HCT116 (cell line): ENCODE measurements at regions not wholly inside any gene's neighbourhood (a gene's known extent, or its start where the extent isn't known, plus 50 kb on each side); places are given as distances from the start of the nearest gene placed in this dataset.

ENCODE experiments used
- ATAC-seq: fragments of 200-7000 bp; cut with Tn5 transposase; 2 replicates; pipeline ENCODE4 v1.9.1; 2020; ENCODE audit warnings: mild to moderate bottlenecking, moderate library complexity
- BruUV-seq: library from RNA; stranded (reverse); fragments of 400-500 nt; replicated peaks from 2 replicates; lab custom pipeline; 2021; lab: Mats Ljungman, UMichigan
- CTCF ChIA-PET: fragments of 300-600 bp; sonication (Branson Sonifier 250); formaldehyde crosslinking; loops from one replicate; lab custom pipeline; 2021; ENCODE audit warnings: antibody characterized with exemption; lab: Charles Lee
- POLR2A ChIA-PET: fragments of 300-600, 350-600 bp; sonication (Branson Sonifier 250); formaldehyde crosslinking; loops from one replicate; lab custom pipeline; 2021; ENCODE audit warnings: antibody characterized with exemption; lab: Charles Lee
- RAD21 ChIA-PET, 2 experiments: fragments of 300-600 bp; sonication (Branson Sonifier 250); formaldehyde crosslinking; loops; one replicate each; lab custom pipeline; 2023; ENCODE audit warnings: low total read pairs in 2 of 2; ENCODE audit not compliant: uncharacterized antibody in 2 of 2, unreplicated experiment in 2 of 2, low non-redundant PET in 1 of 2; lab: Charles Lee
- DNase-seq: peaks from one replicate; pipeline ENCODE4 v3.0.0-alpha.2; 2010; ENCODE audit warnings: low read depth, low spot score
- H2AFZ ChIP-seq: fragments of 200-600 bp; shearing (Covaris generic), sonication (generic); 2 replicates; pipeline ENCODE4 v1.6.1; 2017; ENCODE audit warnings: low read depth, mixed run types, mixed read lengths, antibody characterized with exemption, low read length; ENCODE audit not compliant: poor library complexity, severe bottlenecking
- H3K27ac ChIP-seq: 2 replicates; pipeline ENCODE4 v1.5.1; 2012; ENCODE audit warnings: low read depth, low read length
- H3K27me3 ChIP-seq: fragments of 200-600 bp; sonication (generic); 2 replicates; pipeline ENCODE4 v1.6.1; 2016; ENCODE audit warnings: mixed run types, low read length, mixed read lengths; ENCODE audit not compliant: insufficient read depth
- H3K36me3 ChIP-seq, 2 experiments: fragments of 200-500 bp in 1 of 2; fragments of 200-600 bp in 1 of 2; sonication (Bioruptor generic) in 1 of 2; sonication (generic) in 1 of 2; 2 replicates each; pipeline versions ENCODE4 v1.5.1 to v1.6.1; 2014 to 2016; ENCODE audit warnings: low read length in 2 of 2, inconsistent platforms in 1 of 2, mixed read lengths in 1 of 2, mixed run types in 1 of 2; ENCODE audit not compliant: insufficient read depth in 2 of 2, control insufficient read depth in 1 of 2
- H3K4me1 ChIP-seq, 2 experiments: fragments of 200-600 bp in 1 of 2; sonication (generic) in 1 of 2; 2 replicates each; pipeline versions ENCODE4 v1.5.1 to v1.6.1; 2012 to 2017; ENCODE audit warnings: low read length in 2 of 2, inconsistent platforms in 1 of 2, mild to moderate bottlenecking in 1 of 2, mixed read lengths in 1 of 2, mixed run types in 1 of 2, moderate library complexity in 1 of 2; ENCODE audit not compliant: insufficient read depth in 2 of 2, control insufficient read depth in 1 of 2
- H3K4me2 ChIP-seq: fragments of 200-600 bp; sonication (generic); 2 replicates; pipeline ENCODE4 v1.6.1; 2017; ENCODE audit warnings: mixed run types, low read length, mixed read lengths
- H3K4me3 ChIP-seq, 2 experiments: fragments of 200-600 bp in 1 of 2; sonication (generic) in 1 of 2; replicated peaks in 1 of 2; 2 replicates each; pipeline ENCODE4 v1.5.1; 2011 to 2016; ENCODE audit warnings: low read length in 2 of 2, control low read depth in 1 of 2, low read depth in 1 of 2, mild to moderate bottlenecking in 1 of 2, mixed read lengths in 1 of 2, mixed run types in 1 of 2
- H3K79me2 ChIP-seq: fragments of 200-600 bp; sonication (generic); 2 replicates; pipeline ENCODE4 v1.6.1; 2017; ENCODE audit warnings: mild to moderate bottlenecking, mixed run types, low read length, moderate library complexity, mixed read lengths; ENCODE audit not compliant: insufficient read depth
- H3K9ac ChIP-seq: fragments of 200-600 bp; sonication (generic); 2 replicates; pipeline ENCODE4 v1.6.1; 2016; ENCODE audit warnings: low read length, mixed read lengths
- H3K9me2 ChIP-seq: fragments of 200-600 bp; sonication (generic), shearing (Covaris generic); 2 replicates; pipeline ENCODE4 v1.6.1; 2017; ENCODE audit warnings: mixed run types, mild to moderate bottlenecking, moderate library complexity; ENCODE audit not compliant: insufficient read depth
- H3K9me3 ChIP-seq, 2 experiments: fragments of 200-500 bp in 1 of 2; fragments of 200-600 bp in 1 of 2; sonication (Bioruptor generic) in 1 of 2; sonication (generic) in 1 of 2; 2 replicates each; pipeline ENCODE4 v1.6.1; 2014 to 2017; ENCODE audit warnings: low read length in 2 of 2, mixed read lengths in 2 of 2, inconsistent platforms in 1 of 2, low read depth in 1 of 2, mild to moderate bottlenecking in 1 of 2, mixed run types in 1 of 2, moderate library complexity in 1 of 2; ENCODE audit not compliant: control insufficient read depth in 1 of 2, insufficient read depth in 1 of 2
- H4K20me1 ChIP-seq: fragments of 200-600 bp; sonication (generic), shearing (Covaris generic); 2 replicates; pipeline ENCODE4 v1.6.1; 2017; ENCODE audit warnings: mixed run types, mild to moderate bottlenecking, moderate library complexity; ENCODE audit not compliant: insufficient read depth
- CTCF ChIP-seq, 3 experiments: fragments of 200-600 bp in 1 of 3; sonication (generic) in 1 of 3; IDR thresholded peaks in 2 of 3; conservative IDR thresholded peaks in 1 of 3; 2 replicates each; pipeline ENCODE4 v1.5.1; 2012 to 2017; ENCODE audit warnings: low read depth in 2 of 3, low read length in 2 of 3, antibody characterized with exemption in 1 of 3, borderline replicate concordance in 1 of 3, control low read depth in 1 of 3, mild to moderate bottlenecking in 1 of 3, mixed read lengths in 1 of 3, mixed run types in 1 of 3, moderate library complexity in 1 of 3; ENCODE audit not compliant: insufficient read depth in 1 of 3
- POLR2AphosphoS5 ChIP-seq: IDR thresholded peaks from 2 replicates; pipeline ENCODE4 v1.6.1; 2011; ENCODE audit warnings: mild to moderate bottlenecking, low read depth, low read length, moderate library complexity
- RAD21 ChIP-seq: IDR thresholded peaks from 2 replicates; pipeline ENCODE4 v1.6.1; 2012; ENCODE audit warnings: low read depth, mild to moderate bottlenecking
- SIN3A ChIP-seq: IDR thresholded peaks from 2 replicates; pipeline ENCODE4 v1.6.1; 2012; ENCODE audit warnings: low read depth
- intact Hi-C: fragments of 100-400 bp; cut with micrococcal nuclease; formaldehyde crosslinking; loops from 2 replicates; pipeline ENCODE4 v1.10.0; 2022

GRCh38 chr15:35289024-35289617 lies 204.0 kb upstream of the NANOGP8 start:
- no peak overlapping the region for H3K9ac ChIP-seq
- H3K4me3 ChIP-seq, result no peak overlapping the region
- POLR2A ChIA-PET, result interaction anchor here (1.0 kb wide), 1 partner anchor 156 kb away, joined by 6 read pairs; no protein-coding TSS in a partner anchor
- H3K27me3 ChIP-seq, result no peaks in the 10 kb centered on the region
- H3K4me1 ChIP-seq, result peaks cover 15 to 17% of the 10 kb centered on the region in 2 experiments
- no peak overlapping the region for H2AFZ ChIP-seq
- intact Hi-C loops, result loop anchor here (1.0 to 10.0 kb wide), 4 partner anchors 155 to 1836 kb away; no protein-coding TSS in a partner anchor
- no peaks in the 10 kb centered on the region for H3K36me3 ChIP-seq
- peak; percentile 52 for ATAC-seq
- DNase-seq, result peak; percentile 55
- RAD21 ChIA-PET, result interaction anchor here (0.6 to 3.9 kb wide), 5 partner anchors 148 to 462 kb away, joined by 3 to 21 read pairs (median 3); no protein-coding TSS in a partner anchor
- BruUV-seq, result no TSS peak
- no peak overlapping the region for H3K4me2 ChIP-seq
- no peak overlapping the region for H3K27ac ChIP-seq
- H3K9me2 ChIP-seq, result no peaks in the 10 kb centered on the region
- TF ChIP-seq CTCF (IDR thresholded peaks at IDR 0.05 in 2 of 3, conservative IDR thresholded peaks at IDR 0.05 in 1 of 3; ENCODE audit: borderline replicate concordance in 1 of 3, insufficient read depth in 1 of 3, low read depth in 2 of 3, low read length in 2 of 3) (peak; percentile 51 to 91 (median 76); a peak in 5 of 6 replicates), RAD21 (peak; percentile 76), SIN3A (no peak)
- no peaks in the 10 kb centered on the region for H3K79me2 ChIP-seq
- CTCF ChIA-PET, result interaction anchor here (0.8 to 8.7 kb wide), 18 partner anchors 8 to 1845 kb away, joined by 3 to 173 read pairs (median 4); no protein-coding TSS in a partner anchor
- H4K20me1 ChIP-seq, result no peaks in the 10 kb centered on the region
- H3K9me3 ChIP-seq, result no peaks in the 10 kb centered on the region

GRCh38 chr15:35288580-35288979 lies 203.5 kb upstream of the NANOGP8 start:
- CTCF ChIA-PET, result interaction anchor here (0.8 to 8.7 kb wide), 17 partner anchors 8 to 1846 kb away, joined by 3 to 173 read pairs (median 4); no protein-coding TSS in a partner anchor
- Histone ChIP-seq H3K4me2 (no peak overlapping the region), H3K79me2 (no peaks in the 10 kb centered on the region), H3K4me3 (no peak overlapping the region), H3K9me2 (no peaks in the 10 kb centered on the region), H3K4me1 (peaks cover 10 to 12% of the 10 kb centered on the region in 2 experiments), H3K9me3 (no peaks in the 10 kb centered on the region)
- POLR2A ChIA-PET, result interaction anchor here (1.0 kb wide), 1 partner anchor 156 kb away, joined by 6 read pairs; no protein-coding TSS in a partner anchor
- TF ChIP-seq POLR2AphosphoS5, result no peak
- TF ChIP-seq, all 23 proteins: peak for 0
- Histone ChIP-seq H3K27ac (no peak overlapping the region), H3K9ac (no peak overlapping the region), H2AFZ (no peak overlapping the region), H3K36me3 (no peaks in the 10 kb centered on the region), H4K20me1 (no peaks in the 10 kb centered on the region), H3K27me3 (no peaks in the 10 kb centered on the region)
- RAD21 ChIA-PET, result interaction anchor here (0.6 to 3.9 kb wide), 5 partner anchors 149 to 463 kb away, joined by 3 to 21 read pairs (median 3); no protein-coding TSS in a partner anchor
- no peak for ATAC-seq
- intact Hi-C loops, result loop anchor here (10.0 kb wide), 3 partner anchors 214 to 1836 kb away; no protein-coding TSS in a partner anchor
- BruUV-seq, result no TSS peak
- DNase-seq, result no peak
